ENCODE measurements at regions not wholly inside any gene's neighbourhood (a gene's known extent, or its start where the extent isn't known, plus 50 kb on each side); places are given as distances from the start of the nearest gene placed in this dataset.

GRCh38 chr11:28984231-28984630 is 876.0 kb downstream of the METTL15 start:
- no peak overlapping the region for H3K4me3 ChIP-seq (replicated peaks; ENCODE audit: low read depth, low read length)
- DNase-seq (ENCODE audit: extremely low read depth, low read depth), result no peak
- TF ChIP-seq, protein P1, sequence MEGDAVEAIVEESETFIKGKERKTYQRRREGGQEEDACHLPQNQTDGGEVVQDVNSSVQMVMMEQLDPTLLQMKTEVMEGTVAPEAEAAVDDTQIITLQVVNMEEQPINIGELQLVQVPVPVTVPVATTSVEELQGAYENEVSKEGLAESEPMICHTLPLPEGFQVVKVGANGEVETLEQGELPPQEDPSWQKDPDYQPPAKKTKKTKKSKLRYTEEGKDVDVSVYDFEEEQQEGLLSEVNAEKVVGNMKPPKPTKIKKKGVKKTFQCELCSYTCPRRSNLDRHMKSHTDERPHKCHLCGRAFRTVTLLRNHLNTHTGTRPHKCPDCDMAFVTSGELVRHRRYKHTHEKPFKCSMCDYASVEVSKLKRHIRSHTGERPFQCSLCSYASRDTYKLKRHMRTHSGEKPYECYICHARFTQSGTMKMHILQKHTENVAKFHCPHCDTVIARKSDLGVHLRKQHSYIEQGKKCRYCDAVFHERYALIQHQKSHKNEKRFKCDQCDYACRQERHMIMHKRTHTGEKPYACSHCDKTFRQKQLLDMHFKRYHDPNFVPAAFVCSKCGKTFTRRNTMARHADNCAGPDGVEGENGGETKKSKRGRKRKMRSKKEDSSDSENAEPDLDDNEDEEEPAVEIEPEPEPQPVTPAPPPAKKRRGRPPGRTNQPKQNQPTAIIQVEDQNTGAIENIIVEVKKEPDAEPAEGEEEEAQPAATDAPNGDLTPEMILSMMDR (IDR thresholded peaks at IDR 0.05; ENCODE audit: low read depth, low read length, missing control alignments), result no peak

- TF ChIP-seq, protein P1 (IDR thresholded peaks at IDR 0.05; ENCODE audit: low read depth, low read length, missing control alignments), result no peak
- DNase-seq (ENCODE audit: extremely low read depth, low read depth), result no peak
Observed at GRCh38 chr11:28983780-28984179, 875.6 kb downstream of the METTL15 start.

DNA sequence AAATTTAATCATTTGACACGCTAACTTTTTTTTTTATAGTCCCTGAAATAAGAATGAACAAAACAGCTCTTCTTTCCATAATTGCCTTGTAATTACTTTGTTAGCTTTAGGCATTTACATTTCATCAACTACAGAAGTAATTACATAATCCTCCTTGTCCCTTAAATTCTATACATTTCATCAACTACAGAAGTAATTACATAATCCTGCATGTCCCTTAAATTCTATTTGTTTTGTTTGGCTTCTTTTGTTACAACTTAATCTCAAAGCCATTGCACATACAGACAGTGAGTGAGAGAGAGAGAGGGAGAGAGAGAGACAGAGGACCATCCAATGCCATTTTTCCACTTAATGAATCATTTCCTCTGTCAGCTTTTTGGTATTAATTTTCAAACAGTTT is 873.2 kb downstream of the METTL15 start:
- no peak for DNase-seq (ENCODE audit: extremely low read depth, low read depth)
- H3K4me3 ChIP-seq (replicated peaks; ENCODE audit: low read depth, low read length), result no peak overlapping the region
- TF ChIP-seq, protein P1 (IDR thresholded peaks at IDR 0.05; ENCODE audit: low read depth, low read length, missing control alignments), result no peak

More at GRCh38 chr11:28983780-28984179, 875.6 kb downstream of the METTL15 start:
- H3K4me3 ChIP-seq (replicated peaks; ENCODE audit: low read depth, low read length), result no peak overlapping the region

DNA sequence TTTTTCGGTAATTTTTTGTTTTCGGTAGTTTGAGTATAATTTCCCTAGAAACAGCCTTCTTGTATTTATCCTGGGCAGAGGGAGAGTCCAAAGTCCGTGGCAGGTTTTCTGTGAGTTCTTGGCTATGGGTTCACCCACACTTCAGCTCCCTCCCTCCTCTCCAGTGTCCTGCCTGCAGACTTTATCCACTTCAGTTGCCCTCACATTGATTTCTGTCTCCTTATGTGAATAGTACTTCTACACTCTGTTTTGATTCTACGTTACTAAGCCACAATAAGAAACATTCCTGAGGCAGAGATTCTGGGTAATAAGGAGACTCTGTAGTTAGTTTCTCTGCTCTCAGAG is 868.6 kb downstream of the METTL15 start:
- TF ChIP-seq, protein P1 (IDR thresholded peaks at IDR 0.05; ENCODE audit: low read depth, low read length, missing control alignments), result no peak
- DNase-seq (ENCODE audit: extremely low read depth, low read depth), result no peak

GRCh38 chr11:28976012-28976800 is 868.0 kb downstream of the METTL15 start:
- TF ChIP-seq, protein P1 (IDR thresholded peaks at IDR 0.05; ENCODE audit: low read depth, low read length, missing control alignments), result no peak
- DNase-seq (ENCODE audit: extremely low read depth, low read depth), result no peak
- no peak overlapping the region for H3K4me3 ChIP-seq (replicated peaks; ENCODE audit: low read depth, low read length)

More for the DNA sequence above, 868.6 kb downstream of the METTL15 start:
- H3K4me3 ChIP-seq (replicated peaks; ENCODE audit: low read depth, low read length), result no peak overlapping the region

- H3K4me3 ChIP-seq (replicated peaks; ENCODE audit: low read depth, low read length), result no peak overlapping the region
- TF ChIP-seq, protein P1 (IDR thresholded peaks at IDR 0.05; ENCODE audit: low read depth, low read length, missing control alignments), result no peak
- DNase-seq (ENCODE audit: extremely low read depth, low read depth), result no peak
Observed at GRCh38 chr11:28969832-28970231, 861.6 kb downstream of the METTL15 start.
